A204.1 (cell line): ENCODE measurements at regions not wholly inside any gene's neighbourhood (a gene's known extent, or its start where the extent isn't known, plus 50 kb on each side); places are given as distances from the start of the nearest gene placed in this dataset.

Source experiments
- FAIRE-seq: peaks from 2 replicates; lab custom pipeline; 2012; peaks lifted over from hg19 to GRCh38; lab: Jason Lieb, UNC

DNA sequence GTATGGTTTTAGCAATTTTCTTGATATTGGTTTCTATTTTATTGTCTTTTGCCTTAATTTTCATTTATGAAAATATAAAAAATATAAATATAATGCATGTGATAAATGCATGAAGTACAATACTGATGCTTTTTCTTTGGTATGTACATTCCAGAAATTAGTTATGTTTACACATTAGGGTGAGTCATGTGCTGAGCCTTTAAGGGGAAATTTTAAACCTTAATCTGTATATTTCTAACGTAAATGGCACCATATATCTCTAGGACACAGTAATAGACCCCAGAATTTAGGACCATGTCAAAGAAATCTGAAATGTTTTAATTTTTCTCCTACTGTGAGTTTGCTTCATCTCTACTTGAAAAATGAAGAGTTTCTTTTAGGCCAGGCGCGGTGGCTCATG lies 117.8 kb upstream of the SPRY1 start:
- no peak for FAIRE-seq

- no peak for FAIRE-seq
These were observed 113.2 kb upstream of the SPRY1 start for GRCh38 chr4:123283371-123283895.

- no peak for FAIRE-seq
These were observed 112.4 kb upstream of the SPRY1 start for GRCh38 chr4:123284168-123284567.

DNA sequence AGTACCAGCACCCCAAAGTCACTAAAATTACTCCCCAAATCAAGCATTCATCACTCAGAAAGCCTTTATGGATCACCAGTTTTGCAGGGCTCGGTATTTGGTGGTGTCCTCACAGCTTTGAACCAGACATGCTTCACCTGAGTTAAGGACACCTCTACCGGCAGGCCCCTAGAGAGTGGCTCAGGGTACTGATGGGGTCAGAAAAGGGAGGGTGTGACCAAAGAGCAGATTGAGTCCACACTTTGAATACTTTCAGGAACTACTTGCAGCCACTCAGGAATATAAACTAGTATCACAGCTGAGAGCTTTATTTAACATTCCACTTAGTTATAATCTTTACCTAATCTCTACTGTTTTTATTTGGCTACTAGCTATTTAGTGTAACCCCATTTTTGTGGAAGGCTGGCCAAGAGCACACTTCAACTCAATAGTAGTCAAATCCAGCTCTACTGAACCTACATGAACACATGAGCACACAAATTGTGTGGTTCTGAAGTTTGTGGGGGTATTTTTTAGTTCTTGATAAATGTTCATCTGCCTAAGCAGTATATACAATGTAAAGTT lies 109.6 kb upstream of the SPRY1 start:
- no peak for FAIRE-seq

- FAIRE-seq, result no peak
These were observed 108.1 kb upstream of the SPRY1 start for GRCh38 chr4:123288309-123289025.

DNA sequence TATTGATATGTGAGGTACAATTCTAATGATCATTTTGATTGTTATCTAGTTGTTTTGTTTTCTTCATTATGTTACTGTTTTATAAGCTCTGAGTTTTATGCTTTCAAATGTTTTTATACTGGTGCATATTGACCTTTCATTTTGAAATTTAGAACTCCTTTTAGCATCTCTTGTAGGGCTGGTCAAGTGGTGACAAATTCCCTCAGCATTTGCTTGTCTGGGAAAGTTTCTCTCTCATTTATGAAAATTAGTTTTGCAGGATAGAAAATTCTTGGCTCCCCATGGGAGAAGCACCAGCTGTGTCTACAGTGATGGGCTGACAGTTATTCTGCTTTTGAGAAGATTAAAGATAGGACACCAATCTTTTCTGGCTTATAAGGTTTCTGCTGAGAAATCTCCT lies 105.3 kb upstream of the SPRY1 start:
- no peak for FAIRE-seq

- FAIRE-seq, result no peak
These were observed 98.8 kb upstream of the SPRY1 start for GRCh38 chr4:123297836-123298235.

GRCh38 chr4:123298261-123298660 lies 98.3 kb upstream of the SPRY1 start:
- no peak for FAIRE-seq

DNA sequence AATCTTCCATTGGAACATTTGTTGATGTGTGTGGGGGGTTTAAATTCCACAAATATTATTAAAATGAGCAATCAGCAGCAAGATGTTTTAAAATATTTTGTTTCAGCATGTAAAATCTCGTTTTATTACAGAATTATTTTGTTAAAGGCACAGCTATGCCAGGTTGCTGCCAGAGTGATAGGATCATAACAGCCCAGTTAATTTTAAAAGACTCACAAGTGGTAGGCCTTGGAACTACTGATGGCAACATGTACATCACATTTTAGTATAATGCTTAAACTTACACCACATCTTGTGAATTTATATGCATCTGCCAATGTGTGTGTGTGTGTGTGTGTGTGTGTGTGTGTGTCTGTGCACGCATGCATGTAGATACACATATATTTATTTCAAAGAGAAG lies 97.8 kb upstream of the SPRY1 start:
- no peak for FAIRE-seq

GRCh38 chr4:123299212-123299691 lies 97.3 kb upstream of the SPRY1 start:
- no peak for FAIRE-seq

DNA sequence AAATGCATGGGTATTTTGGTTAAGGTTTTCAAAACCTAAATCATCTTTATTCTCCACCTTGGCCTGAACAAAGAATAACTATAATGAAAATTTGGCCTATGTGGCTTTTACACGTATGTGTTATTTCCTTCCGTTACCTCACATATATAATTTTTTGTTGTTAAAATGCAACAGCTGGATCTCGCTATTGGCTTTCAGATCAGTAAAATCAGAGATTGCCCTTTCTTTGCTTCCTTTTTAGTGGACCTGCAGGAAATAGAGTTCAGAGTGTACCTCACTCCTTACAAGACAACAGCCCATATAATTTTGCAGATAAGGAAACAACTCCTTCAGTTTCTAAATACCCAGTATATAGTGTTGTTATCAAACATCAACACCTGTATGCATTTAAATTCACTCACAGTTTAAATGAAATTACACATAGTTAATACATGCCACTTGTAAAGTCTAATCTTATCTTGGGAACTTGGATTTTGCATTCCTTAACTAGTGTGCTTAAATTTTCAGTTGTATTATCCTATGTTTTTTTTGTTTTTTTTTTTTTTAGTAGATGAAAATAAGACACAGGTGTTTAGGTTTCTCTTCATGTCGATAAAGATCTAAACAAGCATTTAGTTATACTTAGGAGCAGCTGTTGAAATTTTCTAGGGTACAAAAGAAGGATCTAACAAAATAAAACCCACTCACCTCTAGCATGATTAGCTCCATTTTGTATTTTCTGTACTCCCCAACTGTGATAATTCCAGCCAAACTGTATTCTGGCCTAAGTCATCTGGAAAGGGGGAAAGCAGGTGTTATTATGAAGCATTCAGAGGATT lies 96.2 kb upstream of the SPRY1 start:
- FAIRE-seq, result no peak

DNA sequence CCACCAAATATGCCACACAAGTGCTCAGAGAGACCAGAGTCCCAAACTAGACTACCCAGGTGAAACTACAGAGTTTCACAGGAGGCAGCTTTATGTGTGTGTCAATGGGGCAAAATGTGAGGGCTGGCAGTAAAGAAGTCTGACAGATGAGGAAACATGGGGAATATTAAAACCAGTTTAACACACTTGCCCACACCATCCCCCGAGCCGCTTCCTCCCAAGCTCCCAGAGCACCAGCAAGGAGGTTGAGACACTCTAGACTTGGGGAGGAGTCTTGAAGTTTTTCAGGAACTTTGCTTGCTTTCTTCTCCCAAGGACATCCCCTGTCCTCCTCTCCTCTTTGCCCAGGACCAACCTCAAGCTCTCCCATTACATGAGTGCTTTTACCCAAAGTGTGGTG lies 94.7 kb upstream of the SPRY1 start:
- no peak for FAIRE-seq

- no peak for FAIRE-seq
These were observed 92.2 kb upstream of the SPRY1 start for GRCh38 chr4:123304151-123304964.

GRCh38 chr4:123305736-123306135 lies 90.9 kb upstream of the SPRY1 start:
- FAIRE-seq, result no peak

- FAIRE-seq, result no peak
These were observed 89.8 kb upstream of the SPRY1 start for GRCh38 chr4:123306769-123307168.

GRCh38 chr4:123308667-123309066 lies 87.9 kb upstream of the SPRY1 start:
- FAIRE-seq, result no peak

- no peak for FAIRE-seq
These were observed 84.5 kb upstream of the SPRY1 start for GRCh38 chr4:123312116-123312515.

DNA sequence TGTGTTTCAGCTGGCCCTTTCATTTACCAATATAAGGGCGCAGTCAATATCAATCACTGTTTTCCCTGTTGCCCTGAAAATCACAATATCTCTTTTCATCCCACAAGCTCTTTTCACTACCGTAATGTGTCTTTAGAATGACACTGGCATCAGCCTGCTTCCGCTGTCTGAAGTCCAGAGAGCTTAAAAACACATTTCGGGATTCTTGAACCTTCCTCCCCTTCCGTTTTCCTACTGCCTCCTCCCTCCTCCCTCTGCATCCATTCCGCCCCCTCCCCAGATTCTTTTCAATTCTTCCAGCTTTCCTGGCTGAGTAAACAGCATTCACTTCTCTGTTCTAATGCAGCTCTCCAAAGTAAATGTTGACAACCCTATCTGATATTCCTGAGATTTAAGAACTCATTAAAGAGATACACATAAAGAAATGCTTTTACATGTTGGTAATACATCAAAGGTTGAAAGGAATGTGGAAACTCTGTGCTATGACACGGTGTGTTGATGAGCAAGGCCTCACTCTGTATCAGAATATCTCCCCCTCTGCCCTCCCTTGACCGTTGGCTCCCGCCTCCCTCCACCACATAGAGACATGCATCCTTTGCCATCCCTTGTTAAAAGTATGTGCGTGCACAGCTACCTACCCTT lies 83.5 kb upstream of the SPRY1 start:
- no peak for FAIRE-seq

DNA sequence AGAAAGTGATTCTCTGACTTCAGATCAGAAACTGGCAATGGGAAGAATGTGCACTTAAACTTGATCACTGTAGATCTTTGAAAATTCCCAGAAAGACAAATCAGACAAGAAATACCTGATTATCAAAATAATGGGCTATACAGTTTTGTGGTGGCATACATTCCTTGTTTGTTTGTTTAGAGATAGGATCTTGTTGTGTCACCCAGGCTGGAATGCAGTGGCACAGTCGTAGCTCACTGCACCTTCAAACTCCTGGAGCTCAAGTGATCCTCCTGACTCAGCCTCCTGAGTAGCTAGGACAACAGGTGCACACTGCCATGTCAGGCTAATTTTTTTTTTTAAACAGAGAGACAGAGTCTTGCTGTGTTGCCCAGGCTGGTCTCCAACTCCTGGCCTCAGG lies 81.0 kb upstream of the SPRY1 start:
- FAIRE-seq, result no peak

DNA sequence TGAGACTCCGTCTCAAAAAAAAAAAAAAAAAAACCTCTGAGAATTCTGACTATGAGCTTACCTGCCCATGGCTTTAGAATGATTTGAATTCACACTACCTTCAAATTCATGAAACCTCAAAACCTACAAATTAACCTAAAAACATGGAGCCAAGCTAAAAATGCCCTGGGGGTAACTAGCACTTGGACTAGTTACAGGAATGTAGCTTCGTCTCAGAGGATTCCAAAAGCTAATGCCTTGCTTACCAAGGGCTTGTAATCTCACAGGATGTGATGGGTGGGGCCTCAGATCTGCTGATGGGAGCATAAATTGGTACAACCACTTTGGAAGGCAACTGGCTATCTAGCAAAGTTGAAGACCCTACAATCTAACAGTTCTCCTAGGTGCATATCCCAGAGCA lies 79.4 kb upstream of the SPRY1 start:
- no peak for FAIRE-seq

- no peak for FAIRE-seq
These were observed 77.0 kb upstream of the SPRY1 start for GRCh38 chr4:123319639-123320038.

GRCh38 chr4:123323998-123324397 lies 72.6 kb upstream of the SPRY1 start:
- FAIRE-seq, result no peak
